ENCODE measurements at regions not wholly inside any gene's neighbourhood (a gene's known extent, or its start where the extent isn't known, plus 50 kb on each side); places are given as distances from the start of the nearest gene placed in this dataset.

GRCh38 chr6:164216368-164216767, 801.9 kb downstream of the QKI start:
- no peak for TF ChIP-seq CTCF (IDR thresholded peaks at IDR 0.05; ENCODE audit: low read depth, low read length, poor library complexity, severe bottlenecking)
- TF ChIP-seq EZH2phosphoT487 (IDR thresholded peaks at IDR 0.05; ENCODE audit: borderline replicate concordance, low read length): no peak
